HCT116 (cell line): ENCODE measurements at regions not wholly inside any gene's neighbourhood (a gene's known extent, or its start where the extent isn't known, plus 50 kb on each side); places are given as distances from the start of the nearest gene placed in this dataset.

Experiments
- ATAC-seq: fragments of 200-7000 bp; cut with Tn5 transposase; 2 replicates; pipeline ENCODE4 v1.9.1; 2020; ENCODE audit warnings: mild to moderate bottlenecking, moderate library complexity
- BruUV-seq: library from RNA; stranded (reverse); fragments of 400-500 nt; replicated peaks from 2 replicates; lab custom pipeline; 2021; lab: Mats Ljungman, UMichigan
- CTCF ChIA-PET: fragments of 300-600 bp; sonication (Branson Sonifier 250); formaldehyde crosslinking; loops from one replicate; lab custom pipeline; 2021; ENCODE audit warnings: antibody characterized with exemption; lab: Charles Lee
- POLR2A ChIA-PET: fragments of 300-600, 350-600 bp; sonication (Branson Sonifier 250); formaldehyde crosslinking; loops from one replicate; lab custom pipeline; 2021; ENCODE audit warnings: antibody characterized with exemption; lab: Charles Lee
- RAD21 ChIA-PET, 2 experiments: fragments of 300-600 bp; sonication (Branson Sonifier 250); formaldehyde crosslinking; loops; one replicate each; lab custom pipeline; 2023; ENCODE audit warnings: low total read pairs in 2 of 2; ENCODE audit not compliant: uncharacterized antibody in 2 of 2, unreplicated experiment in 2 of 2, low non-redundant PET in 1 of 2; lab: Charles Lee
- DNase-seq: peaks from one replicate; pipeline ENCODE4 v3.0.0-alpha.2; 2010; ENCODE audit warnings: low read depth, low spot score
- H2AFZ ChIP-seq: fragments of 200-600 bp; shearing (Covaris generic), sonication (generic); 2 replicates; pipeline ENCODE4 v1.6.1; 2017; ENCODE audit warnings: low read depth, mixed run types, mixed read lengths, antibody characterized with exemption, low read length; ENCODE audit not compliant: poor library complexity, severe bottlenecking
- H3K27ac ChIP-seq: 2 replicates; pipeline ENCODE4 v1.5.1; 2012; ENCODE audit warnings: low read depth, low read length
- H3K27me3 ChIP-seq: fragments of 200-600 bp; sonication (generic); 2 replicates; pipeline ENCODE4 v1.6.1; 2016; ENCODE audit warnings: mixed run types, low read length, mixed read lengths; ENCODE audit not compliant: insufficient read depth
- H3K36me3 ChIP-seq, 2 experiments: fragments of 200-500 bp in 1 of 2; fragments of 200-600 bp in 1 of 2; sonication (Bioruptor generic) in 1 of 2; sonication (generic) in 1 of 2; 2 replicates each; pipeline versions ENCODE4 v1.5.1 to v1.6.1; 2014 to 2016; ENCODE audit warnings: low read length in 2 of 2, inconsistent platforms in 1 of 2, mixed read lengths in 1 of 2, mixed run types in 1 of 2; ENCODE audit not compliant: insufficient read depth in 2 of 2, control insufficient read depth in 1 of 2
- H3K4me1 ChIP-seq, 2 experiments: fragments of 200-600 bp in 1 of 2; sonication (generic) in 1 of 2; 2 replicates each; pipeline versions ENCODE4 v1.5.1 to v1.6.1; 2012 to 2017; ENCODE audit warnings: low read length in 2 of 2, inconsistent platforms in 1 of 2, mild to moderate bottlenecking in 1 of 2, mixed read lengths in 1 of 2, mixed run types in 1 of 2, moderate library complexity in 1 of 2; ENCODE audit not compliant: insufficient read depth in 2 of 2, control insufficient read depth in 1 of 2
- H3K4me2 ChIP-seq: fragments of 200-600 bp; sonication (generic); 2 replicates; pipeline ENCODE4 v1.6.1; 2017; ENCODE audit warnings: mixed run types, low read length, mixed read lengths
- H3K4me3 ChIP-seq, 2 experiments: fragments of 200-600 bp in 1 of 2; sonication (generic) in 1 of 2; replicated peaks in 1 of 2; 2 replicates each; pipeline ENCODE4 v1.5.1; 2011 to 2016; ENCODE audit warnings: low read length in 2 of 2, control low read depth in 1 of 2, low read depth in 1 of 2, mild to moderate bottlenecking in 1 of 2, mixed read lengths in 1 of 2, mixed run types in 1 of 2
- H3K79me2 ChIP-seq: fragments of 200-600 bp; sonication (generic); 2 replicates; pipeline ENCODE4 v1.6.1; 2017; ENCODE audit warnings: mild to moderate bottlenecking, mixed run types, low read length, moderate library complexity, mixed read lengths; ENCODE audit not compliant: insufficient read depth
- H3K9ac ChIP-seq: fragments of 200-600 bp; sonication (generic); 2 replicates; pipeline ENCODE4 v1.6.1; 2016; ENCODE audit warnings: low read length, mixed read lengths
- H3K9me2 ChIP-seq: fragments of 200-600 bp; sonication (generic), shearing (Covaris generic); 2 replicates; pipeline ENCODE4 v1.6.1; 2017; ENCODE audit warnings: mixed run types, mild to moderate bottlenecking, moderate library complexity; ENCODE audit not compliant: insufficient read depth
- H3K9me3 ChIP-seq, 2 experiments: fragments of 200-500 bp in 1 of 2; fragments of 200-600 bp in 1 of 2; sonication (Bioruptor generic) in 1 of 2; sonication (generic) in 1 of 2; 2 replicates each; pipeline ENCODE4 v1.6.1; 2014 to 2017; ENCODE audit warnings: low read length in 2 of 2, mixed read lengths in 2 of 2, inconsistent platforms in 1 of 2, low read depth in 1 of 2, mild to moderate bottlenecking in 1 of 2, mixed run types in 1 of 2, moderate library complexity in 1 of 2; ENCODE audit not compliant: control insufficient read depth in 1 of 2, insufficient read depth in 1 of 2
- H4K20me1 ChIP-seq: fragments of 200-600 bp; sonication (generic), shearing (Covaris generic); 2 replicates; pipeline ENCODE4 v1.6.1; 2017; ENCODE audit warnings: mixed run types, mild to moderate bottlenecking, moderate library complexity; ENCODE audit not compliant: insufficient read depth
- CEBPB ChIP-seq: IDR thresholded peaks from 2 replicates; pipeline ENCODE4 v1.6.1; 2012; ENCODE audit warnings: low read depth
- EGR1 ChIP-seq: IDR thresholded peaks from 2 replicates; pipeline ENCODE4 v1.6.1; 2012; ENCODE audit warnings: low read depth
- ELF1 ChIP-seq: IDR thresholded peaks from 2 replicates; pipeline ENCODE4 v1.6.1; 2012; ENCODE audit warnings: low read depth, borderline replicate concordance
- EZH2phosphoT487 ChIP-seq: fragments of 200-600 bp; IDR thresholded peaks from 2 replicates; pipeline ENCODE4 v1.6.1; 2018; ENCODE audit warnings: antibody characterized with exemption, borderline replicate concordance
- JUND ChIP-seq: IDR thresholded peaks from 2 replicates; pipeline ENCODE4 v1.6.1; 2012
- POLR2AphosphoS5 ChIP-seq: IDR thresholded peaks from 2 replicates; pipeline ENCODE4 v1.6.1; 2011; ENCODE audit warnings: mild to moderate bottlenecking, low read depth, low read length, moderate library complexity
- YY1 ChIP-seq: IDR thresholded peaks from 2 replicates; pipeline ENCODE4 v1.6.1; 2011; ENCODE audit warnings: low read length, low read depth, moderate library complexity, mild to moderate bottlenecking; ENCODE audit not compliant: insufficient replicate concordance; ENCODE audit errors: extremely low read depth
- ZNF274 ChIP-seq: fragments of 200-500 bp; sonication (Bioruptor generic); IDR thresholded peaks from 2 replicates; pipeline ENCODE4 v1.6.1; 2014; ENCODE audit warnings: mild to moderate bottlenecking, low read depth, low read length, inconsistent platforms
- intact Hi-C: fragments of 100-400 bp; cut with micrococcal nuclease; formaldehyde crosslinking; loops from 2 replicates; pipeline ENCODE4 v1.10.0; 2022
- TF ChIP-seq, protein P1 (sequence below): IDR thresholded peaks from 2 replicates; pipeline ENCODE4 v1.6.1; 2011; ENCODE audit warnings: mild to moderate bottlenecking, low read length, moderate library complexity; ENCODE audit not compliant: insufficient replicate concordance; ENCODE audit errors: extremely low read depth
- TF ChIP-seq, protein P2 (sequence below): IDR thresholded peaks from 2 replicates; pipeline ENCODE4 v1.6.1; 2012; ENCODE audit warnings: low read depth
- TF ChIP-seq, protein P3 (sequence below), 3 experiments: fragments of 200-600 bp in 1 of 3; sonication (generic) in 1 of 3; IDR thresholded peaks in 2 of 3; conservative IDR thresholded peaks in 1 of 3; 2 replicates each; pipeline ENCODE4 v1.5.1; 2012 to 2017; ENCODE audit warnings: low read depth in 2 of 3, low read length in 2 of 3, antibody characterized with exemption in 1 of 3, borderline replicate concordance in 1 of 3, control low read depth in 1 of 3, mild to moderate bottlenecking in 1 of 3, mixed read lengths in 1 of 3, mixed run types in 1 of 3, moderate library complexity in 1 of 3; ENCODE audit not compliant: insufficient read depth in 1 of 3

DNA sequence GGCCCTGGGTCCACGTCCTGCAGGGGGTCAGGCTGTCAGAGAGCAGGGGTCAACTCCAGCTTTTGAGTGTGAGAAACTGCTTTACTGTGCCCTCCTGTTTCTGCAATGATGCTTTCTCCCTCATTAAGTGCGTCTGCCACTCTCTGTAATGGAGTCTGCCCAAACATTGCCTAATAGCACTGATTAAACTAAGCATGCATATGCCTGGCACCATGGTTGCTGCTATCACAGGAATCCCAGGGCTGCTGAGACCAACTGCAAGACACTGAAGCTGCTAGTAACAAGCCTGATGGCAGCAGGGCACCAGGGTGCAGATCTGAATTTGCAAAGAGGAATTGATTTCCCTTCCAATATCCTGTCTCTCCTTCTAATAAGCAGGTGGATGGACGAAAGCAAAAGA lies 125.3 kb downstream of the SLC24A2 start (continued):
- TF ChIP-seq, protein P1, sequence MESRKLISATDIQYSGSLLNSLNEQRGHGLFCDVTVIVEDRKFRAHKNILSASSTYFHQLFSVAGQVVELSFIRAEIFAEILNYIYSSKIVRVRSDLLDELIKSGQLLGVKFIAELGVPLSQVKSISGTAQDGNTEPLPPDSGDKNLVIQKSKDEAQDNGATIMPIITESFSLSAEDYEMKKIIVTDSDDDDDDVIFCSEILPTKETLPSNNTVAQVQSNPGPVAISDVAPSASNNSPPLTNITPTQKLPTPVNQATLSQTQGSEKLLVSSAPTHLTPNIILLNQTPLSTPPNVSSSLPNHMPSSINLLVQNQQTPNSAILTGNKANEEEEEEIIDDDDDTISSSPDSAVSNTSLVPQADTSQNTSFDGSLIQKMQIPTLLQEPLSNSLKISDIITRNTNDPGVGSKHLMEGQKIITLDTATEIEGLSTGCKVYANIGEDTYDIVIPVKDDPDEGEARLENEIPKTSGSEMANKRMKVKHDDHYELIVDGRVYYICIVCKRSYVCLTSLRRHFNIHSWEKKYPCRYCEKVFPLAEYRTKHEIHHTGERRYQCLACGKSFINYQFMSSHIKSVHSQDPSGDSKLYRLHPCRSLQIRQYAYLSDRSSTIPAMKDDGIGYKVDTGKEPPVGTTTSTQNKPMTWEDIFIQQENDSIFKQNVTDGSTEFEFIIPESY = no peak
- TF ChIP-seq CEBPB = no peak
- no peak for TF ChIP-seq EZH2phosphoT487
- no peak for TF ChIP-seq POLR2AphosphoS5
- TF ChIP-seq JUND = no peak
- TF ChIP-seq, all 23 proteins: peak for 0

DNA sequence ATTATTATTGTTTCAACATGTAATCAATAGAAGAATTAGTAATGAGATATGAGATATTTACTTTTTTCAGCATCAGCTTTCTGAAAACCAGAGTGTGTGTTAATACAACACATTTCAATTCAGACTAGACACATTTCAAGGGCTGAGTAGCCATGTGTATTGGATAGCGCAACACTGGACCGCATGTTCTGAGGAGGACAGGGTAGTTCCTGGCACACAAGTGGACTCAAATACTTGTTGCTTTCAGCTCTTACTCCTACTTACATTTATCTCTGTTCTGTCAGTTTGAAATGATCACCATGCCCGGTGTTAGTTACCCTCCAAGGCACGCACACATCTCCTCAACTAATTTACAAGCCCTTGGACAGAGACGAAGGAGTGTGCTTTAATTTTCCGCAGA lies 126.6 kb downstream of the SLC24A2 start:
- H3K4me1 ChIP-seq = no peaks in the 10 kb centered on the region
- H3K27ac ChIP-seq = no peak overlapping the region
- DNase-seq (no peak), ATAC-seq (no peak)
- ChIA-PET RAD21 (no interaction called here), POLR2A (no interaction called here), CTCF (no interaction called here)
- no peaks in the 10 kb centered on the region for H3K36me3 ChIP-seq
- no peaks in the 10 kb centered on the region for H3K9me2 ChIP-seq
- no peak for TF ChIP-seq YY1
- no peak for TF ChIP-seq ELF1
- TF ChIP-seq, protein P2, sequence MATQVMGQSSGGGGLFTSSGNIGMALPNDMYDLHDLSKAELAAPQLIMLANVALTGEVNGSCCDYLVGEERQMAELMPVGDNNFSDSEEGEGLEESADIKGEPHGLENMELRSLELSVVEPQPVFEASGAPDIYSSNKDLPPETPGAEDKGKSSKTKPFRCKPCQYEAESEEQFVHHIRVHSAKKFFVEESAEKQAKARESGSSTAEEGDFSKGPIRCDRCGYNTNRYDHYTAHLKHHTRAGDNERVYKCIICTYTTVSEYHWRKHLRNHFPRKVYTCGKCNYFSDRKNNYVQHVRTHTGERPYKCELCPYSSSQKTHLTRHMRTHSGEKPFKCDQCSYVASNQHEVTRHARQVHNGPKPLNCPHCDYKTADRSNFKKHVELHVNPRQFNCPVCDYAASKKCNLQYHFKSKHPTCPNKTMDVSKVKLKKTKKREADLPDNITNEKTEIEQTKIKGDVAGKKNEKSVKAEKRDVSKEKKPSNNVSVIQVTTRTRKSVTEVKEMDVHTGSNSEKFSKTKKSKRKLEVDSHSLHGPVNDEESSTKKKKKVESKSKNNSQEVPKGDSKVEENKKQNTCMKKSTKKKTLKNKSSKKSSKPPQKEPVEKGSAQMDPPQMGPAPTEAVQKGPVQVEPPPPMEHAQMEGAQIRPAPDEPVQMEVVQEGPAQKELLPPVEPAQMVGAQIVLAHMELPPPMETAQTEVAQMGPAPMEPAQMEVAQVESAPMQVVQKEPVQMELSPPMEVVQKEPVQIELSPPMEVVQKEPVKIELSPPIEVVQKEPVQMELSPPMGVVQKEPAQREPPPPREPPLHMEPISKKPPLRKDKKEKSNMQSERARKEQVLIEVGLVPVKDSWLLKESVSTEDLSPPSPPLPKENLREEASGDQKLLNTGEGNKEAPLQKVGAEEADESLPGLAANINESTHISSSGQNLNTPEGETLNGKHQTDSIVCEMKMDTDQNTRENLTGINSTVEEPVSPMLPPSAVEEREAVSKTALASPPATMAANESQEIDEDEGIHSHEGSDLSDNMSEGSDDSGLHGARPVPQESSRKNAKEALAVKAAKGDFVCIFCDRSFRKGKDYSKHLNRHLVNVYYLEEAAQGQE = no peak
- TF ChIP-seq ZNF274 = no peak
- TF ChIP-seq, protein P1 = no peak
- no peak for TF ChIP-seq EGR1
- TF ChIP-seq, protein P3, sequence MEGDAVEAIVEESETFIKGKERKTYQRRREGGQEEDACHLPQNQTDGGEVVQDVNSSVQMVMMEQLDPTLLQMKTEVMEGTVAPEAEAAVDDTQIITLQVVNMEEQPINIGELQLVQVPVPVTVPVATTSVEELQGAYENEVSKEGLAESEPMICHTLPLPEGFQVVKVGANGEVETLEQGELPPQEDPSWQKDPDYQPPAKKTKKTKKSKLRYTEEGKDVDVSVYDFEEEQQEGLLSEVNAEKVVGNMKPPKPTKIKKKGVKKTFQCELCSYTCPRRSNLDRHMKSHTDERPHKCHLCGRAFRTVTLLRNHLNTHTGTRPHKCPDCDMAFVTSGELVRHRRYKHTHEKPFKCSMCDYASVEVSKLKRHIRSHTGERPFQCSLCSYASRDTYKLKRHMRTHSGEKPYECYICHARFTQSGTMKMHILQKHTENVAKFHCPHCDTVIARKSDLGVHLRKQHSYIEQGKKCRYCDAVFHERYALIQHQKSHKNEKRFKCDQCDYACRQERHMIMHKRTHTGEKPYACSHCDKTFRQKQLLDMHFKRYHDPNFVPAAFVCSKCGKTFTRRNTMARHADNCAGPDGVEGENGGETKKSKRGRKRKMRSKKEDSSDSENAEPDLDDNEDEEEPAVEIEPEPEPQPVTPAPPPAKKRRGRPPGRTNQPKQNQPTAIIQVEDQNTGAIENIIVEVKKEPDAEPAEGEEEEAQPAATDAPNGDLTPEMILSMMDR (IDR thresholded peaks at IDR 0.05 in 2 of 3, conservative IDR thresholded peaks at IDR 0.05 in 1 of 3; ENCODE audit: borderline replicate concordance in 1 of 3, insufficient read depth in 1 of 3, low read depth in 2 of 3, low read length in 2 of 3) = no peak
- H3K4me2 ChIP-seq = no peak overlapping the region
- H3K9me3 ChIP-seq = no peaks in the 10 kb centered on the region
- no peak overlapping the region for H3K9ac ChIP-seq
- H3K27me3 ChIP-seq = peaks cover 64% of the 10 kb centered on the region
- no peaks in the 10 kb centered on the region for H4K20me1 ChIP-seq
- no peak overlapping the region for H3K4me3 ChIP-seq
- intact Hi-C loops = no loop called here
- no TSS peak for BruUV-seq
- no peak overlapping the region for H2AFZ ChIP-seq
- H3K79me2 ChIP-seq = no peaks in the 10 kb centered on the region
